Activated T-cell treated with anti-CD3 and anti-CD28 coated beads, Interleukin-2, amount 50 U/mL, for 24 hours (primary cell): ENCODE measurements at regions not wholly inside any gene's neighbourhood (a gene's known extent, or its start where the extent isn't known, plus 50 kb on each side); places are given as distances from the start of the nearest gene placed in this dataset.

Experiments
- DNase-seq: peaks from one replicate; pipeline ENCODE4 v3.0.0-alpha.2; 2020
- H3K27ac Mint-ChIP-seq: 2 replicates; pipeline ENCODE4 v1.8.0; 2020; ENCODE audit warnings: mild to moderate bottlenecking, mixed read lengths
- H3K27me3 Mint-ChIP-seq: 2 replicates; pipeline ENCODE4 v1.8.0; 2020; ENCODE audit warnings: mixed read lengths
- H3K36me3 Mint-ChIP-seq: 2 replicates; pipeline ENCODE4 v1.8.0; 2020; ENCODE audit warnings: low read depth, mixed read lengths
- H3K4me1 Mint-ChIP-seq: 2 replicates; pipeline ENCODE4 v1.8.0; 2020; ENCODE audit warnings: low read depth, mixed read lengths
- H3K4me3 Mint-ChIP-seq: 2 replicates; pipeline ENCODE4 v1.8.0; 2020; ENCODE audit warnings: mild to moderate bottlenecking, moderate library complexity, mixed read lengths
- H3K9me3 Mint-ChIP-seq: 2 replicates; pipeline ENCODE4 v1.8.0; 2020; ENCODE audit warnings: mixed read lengths

- peaks cover 2% of the 10 kb centered on the region for H3K9me3 Mint-ChIP-seq
- DNase-seq, result no peak
- no peaks in the 10 kb centered on the region for H3K4me1 Mint-ChIP-seq
- H3K27ac Mint-ChIP-seq, result no peak overlapping the region
- H3K36me3 Mint-ChIP-seq, result no peaks in the 10 kb centered on the region
- no peak overlapping the region for H3K4me3 Mint-ChIP-seq
- H3K27me3 Mint-ChIP-seq, result no peaks in the 10 kb centered on the region
These were observed 859.2 kb downstream of the GATA3 start for GRCh38 chr10:8913720-8914119.

- no peaks in the 10 kb centered on the region for H3K9me3 Mint-ChIP-seq
- no peak overlapping the region for H3K4me3 Mint-ChIP-seq
- DNase-seq, result no peak
These were observed 864.8 kb downstream of the GATA3 start for GRCh38 chr10:8919280-8919679.

GRCh38 chr10:8921568-8921967, 867.1 kb downstream of the GATA3 start:
- Mint-ChIP-seq H3K27ac (no peak overlapping the region), H3K9me3 (peaks cover 6% of the 10 kb centered on the region), H3K36me3 (no peaks in the 10 kb centered on the region), H3K4me3 (no peak overlapping the region), H3K4me1 (peaks cover 8% of the 10 kb centered on the region), H3K27me3 (no peaks in the 10 kb centered on the region)
- no peak for DNase-seq

More at GRCh38 chr10:8919280-8919679, 864.8 kb downstream of the GATA3 start:
- Mint-ChIP-seq H3K27ac (no peak overlapping the region), H3K36me3 (no peaks in the 10 kb centered on the region), H3K27me3 (no peaks in the 10 kb centered on the region), H3K4me1 (peaks cover 8% of the 10 kb centered on the region)

- H3K27me3 Mint-ChIP-seq, result no peaks in the 10 kb centered on the region
- H3K4me1 Mint-ChIP-seq, result peaks cover 8% of the 10 kb centered on the region
- H3K4me3 Mint-ChIP-seq, result no peak overlapping the region
- H3K9me3 Mint-ChIP-seq, result peaks cover 6% of the 10 kb centered on the region
- no peak overlapping the region for H3K27ac Mint-ChIP-seq
- DNase-seq, result no peak
- no peaks in the 10 kb centered on the region for H3K36me3 Mint-ChIP-seq
These were observed 868.6 kb downstream of the GATA3 start for GRCh38 chr10:8923096-8923495.

- DNase-seq, result no peak
- peaks cover 6% of the 10 kb centered on the region for H3K9me3 Mint-ChIP-seq
These were observed 873.2 kb downstream of the GATA3 start for GRCh38 chr10:8927705-8928104.

GRCh38 chr10:8946451-8946850, 892.0 kb downstream of the GATA3 start:
- no peak overlapping the region for H3K4me3 Mint-ChIP-seq
- no peak overlapping the region for H3K27ac Mint-ChIP-seq
- H3K9me3 Mint-ChIP-seq, result peaks cover 8% of the 10 kb centered on the region
- peaks cover 4% of the 10 kb centered on the region for H3K27me3 Mint-ChIP-seq
- no peak for DNase-seq
- no peaks in the 10 kb centered on the region for H3K36me3 Mint-ChIP-seq
- H3K4me1 Mint-ChIP-seq, result peaks cover 8% of the 10 kb centered on the region

More at GRCh38 chr10:8927705-8928104, 873.2 kb downstream of the GATA3 start:
- Mint-ChIP-seq H3K27ac (no peak overlapping the region), H3K4me3 (no peak overlapping the region), H3K4me1 (peaks cover 2% of the 10 kb centered on the region), H3K27me3 (peaks cover 3% of the 10 kb centered on the region), H3K36me3 (no peaks in the 10 kb centered on the region)

- H3K36me3 Mint-ChIP-seq, result no peaks in the 10 kb centered on the region
- H3K4me1 Mint-ChIP-seq, result peaks cover 17% of the 10 kb centered on the region
- H3K27me3 Mint-ChIP-seq, result peaks cover 4% of the 10 kb centered on the region
- H3K9me3 Mint-ChIP-seq, result peaks cover 12% of the 10 kb centered on the region
- DNase-seq, result no peak
- peak overlapping the region; percentile 47 for H3K27ac Mint-ChIP-seq
- H3K4me3 Mint-ChIP-seq, result no peak overlapping the region
These were observed 896.5 kb downstream of the GATA3 start for GRCh38 chr10:8950978-8951377.

- Mint-ChIP-seq H3K27me3 (peaks cover under 1% of the 10 kb centered on the region), H3K9me3 (peaks cover 8% of the 10 kb centered on the region), H3K27ac (no peak overlapping the region), H3K36me3 (no peaks in the 10 kb centered on the region), H3K4me3 (no peak overlapping the region), H3K4me1 (peaks cover 17% of the 10 kb centered on the region)
- no peak for DNase-seq
These were observed 897.1 kb downstream of the GATA3 start for GRCh38 chr10:8951440-8952089.

- no peaks in the 10 kb centered on the region for H3K27me3 Mint-ChIP-seq
- no peak overlapping the region for H3K27ac Mint-ChIP-seq
- no peak overlapping the region for H3K4me3 Mint-ChIP-seq
- DNase-seq, result no peak
- H3K4me1 Mint-ChIP-seq, result peaks cover 11% of the 10 kb centered on the region
- no peaks in the 10 kb centered on the region for H3K36me3 Mint-ChIP-seq
- H3K9me3 Mint-ChIP-seq, result peaks cover 8% of the 10 kb centered on the region
These were observed 901.9 kb downstream of the GATA3 start for GRCh38 chr10:8956400-8956799.

GRCh38 chr10:8962249-8962648, 907.8 kb downstream of the GATA3 start:
- peaks cover 19% of the 10 kb centered on the region for H3K4me1 Mint-ChIP-seq
- H3K27ac Mint-ChIP-seq, result no peak overlapping the region
- H3K36me3 Mint-ChIP-seq, result no peaks in the 10 kb centered on the region
- no peak overlapping the region for H3K4me3 Mint-ChIP-seq
- peaks cover 9% of the 10 kb centered on the region for H3K9me3 Mint-ChIP-seq
- no peak for DNase-seq
- peaks cover 4% of the 10 kb centered on the region for H3K27me3 Mint-ChIP-seq

GRCh38 chr10:8967061-8967460, 912.6 kb downstream of the GATA3 start:
- Mint-ChIP-seq H3K4me1 (peaks cover 26% of the 10 kb centered on the region), H3K27me3 (peaks cover 4% of the 10 kb centered on the region), H3K36me3 (no peaks in the 10 kb centered on the region), H3K9me3 (peaks cover 16% of the 10 kb centered on the region), H3K4me3 (no peak overlapping the region), H3K27ac (peak overlapping the region; percentile 63)
- DNase-seq, result no peak

GRCh38 chr10:8969853-8970252, 915.4 kb downstream of the GATA3 start:
- peaks cover 24% of the 10 kb centered on the region for H3K4me1 Mint-ChIP-seq
- no peaks in the 10 kb centered on the region for H3K27me3 Mint-ChIP-seq
- DNase-seq, result no peak

GRCh38 chr10:8975535-8975934, 921.0 kb downstream of the GATA3 start:
- no peak for DNase-seq
- H3K36me3 Mint-ChIP-seq, result no peaks in the 10 kb centered on the region
- peaks cover 3% of the 10 kb centered on the region for H3K27me3 Mint-ChIP-seq
- peaks cover 29% of the 10 kb centered on the region for H3K4me1 Mint-ChIP-seq
- no peak overlapping the region for H3K27ac Mint-ChIP-seq
- no peak overlapping the region for H3K4me3 Mint-ChIP-seq
- no peaks in the 10 kb centered on the region for H3K9me3 Mint-ChIP-seq

More at GRCh38 chr10:8969853-8970252, 915.4 kb downstream of the GATA3 start:
- peaks cover 7% of the 10 kb centered on the region for H3K9me3 Mint-ChIP-seq
- no peaks in the 10 kb centered on the region for H3K36me3 Mint-ChIP-seq
- H3K27ac Mint-ChIP-seq, result no peak overlapping the region
- no peak overlapping the region for H3K4me3 Mint-ChIP-seq

GRCh38 chr10:8978100-8978499, 923.6 kb downstream of the GATA3 start:
- DNase-seq, result no peak
- H3K36me3 Mint-ChIP-seq, result no peaks in the 10 kb centered on the region
- no peak overlapping the region for H3K27ac Mint-ChIP-seq
- peaks cover under 1% of the 10 kb centered on the region for H3K9me3 Mint-ChIP-seq
- H3K4me3 Mint-ChIP-seq, result no peak overlapping the region
- peaks cover 3% of the 10 kb centered on the region for H3K27me3 Mint-ChIP-seq
- H3K4me1 Mint-ChIP-seq, result peaks cover 39% of the 10 kb centered on the region

- H3K36me3 Mint-ChIP-seq, result no peaks in the 10 kb centered on the region
- peaks cover 3% of the 10 kb centered on the region for H3K27me3 Mint-ChIP-seq
- no peak overlapping the region for H3K4me3 Mint-ChIP-seq
- H3K27ac Mint-ChIP-seq, result no peak overlapping the region
- no peak for DNase-seq
- peaks cover 4% of the 10 kb centered on the region for H3K9me3 Mint-ChIP-seq
- peaks cover 39% of the 10 kb centered on the region for H3K4me1 Mint-ChIP-seq
These were observed 925.5 kb downstream of the GATA3 start for GRCh38 chr10:8979976-8980375.

- Mint-ChIP-seq H3K9me3 (peaks cover 4% of the 10 kb centered on the region), H3K27ac (peak overlapping the region; percentile 60), H3K27me3 (peaks cover 3% of the 10 kb centered on the region), H3K4me1 (peaks cover 36% of the 10 kb centered on the region), H3K36me3 (no peaks in the 10 kb centered on the region), H3K4me3 (no peak overlapping the region)
- no peak for DNase-seq
These were observed 926.8 kb downstream of the GATA3 start for GRCh38 chr10:8981277-8981676.
